ENCODE measurements at regions not wholly inside any gene's neighbourhood (a gene's known extent, or its start where the extent isn't known, plus 50 kb on each side); places are given as distances from the start of the nearest gene placed in this dataset.

DNA sequence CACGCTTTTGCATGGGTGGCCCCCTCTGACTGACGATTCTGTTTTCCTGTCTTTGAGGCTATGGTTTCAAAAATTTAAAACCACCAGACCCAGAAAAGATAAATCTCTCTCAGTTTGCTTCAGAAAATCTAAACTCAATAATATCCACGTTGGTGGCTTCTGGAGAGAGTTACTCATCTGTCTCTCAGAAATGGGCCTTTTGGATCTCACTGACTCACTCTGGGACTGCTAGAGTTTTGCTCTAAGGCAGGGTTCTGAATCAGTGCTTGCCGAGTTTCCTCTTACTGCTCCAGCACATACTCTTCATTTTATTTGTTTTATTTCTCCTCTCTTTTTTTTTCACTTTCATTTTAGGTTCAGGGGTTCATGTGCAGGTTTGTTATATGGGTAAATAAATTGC is 305.7 kb downstream of the BLID start:
- TF ChIP-seq, protein P1, sequence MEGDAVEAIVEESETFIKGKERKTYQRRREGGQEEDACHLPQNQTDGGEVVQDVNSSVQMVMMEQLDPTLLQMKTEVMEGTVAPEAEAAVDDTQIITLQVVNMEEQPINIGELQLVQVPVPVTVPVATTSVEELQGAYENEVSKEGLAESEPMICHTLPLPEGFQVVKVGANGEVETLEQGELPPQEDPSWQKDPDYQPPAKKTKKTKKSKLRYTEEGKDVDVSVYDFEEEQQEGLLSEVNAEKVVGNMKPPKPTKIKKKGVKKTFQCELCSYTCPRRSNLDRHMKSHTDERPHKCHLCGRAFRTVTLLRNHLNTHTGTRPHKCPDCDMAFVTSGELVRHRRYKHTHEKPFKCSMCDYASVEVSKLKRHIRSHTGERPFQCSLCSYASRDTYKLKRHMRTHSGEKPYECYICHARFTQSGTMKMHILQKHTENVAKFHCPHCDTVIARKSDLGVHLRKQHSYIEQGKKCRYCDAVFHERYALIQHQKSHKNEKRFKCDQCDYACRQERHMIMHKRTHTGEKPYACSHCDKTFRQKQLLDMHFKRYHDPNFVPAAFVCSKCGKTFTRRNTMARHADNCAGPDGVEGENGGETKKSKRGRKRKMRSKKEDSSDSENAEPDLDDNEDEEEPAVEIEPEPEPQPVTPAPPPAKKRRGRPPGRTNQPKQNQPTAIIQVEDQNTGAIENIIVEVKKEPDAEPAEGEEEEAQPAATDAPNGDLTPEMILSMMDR (IDR thresholded peaks at IDR 0.05) = no peak
- no peak for TF ChIP-seq POLR2A (IDR thresholded peaks at IDR 0.05)
